AG09319 (cell line): ENCODE measurements at regions not wholly inside any gene's neighbourhood (a gene's known extent, or its start where the extent isn't known, plus 50 kb on each side); places are given as distances from the start of the nearest gene placed in this dataset.
A peak's percentile ranks its signal among the peaks of the same experiment; 100 is the strongest.

Source experiments
- DNase-seq: peaks from one replicate; pipeline ENCODE4 v3.0.0-alpha.2; 2010; ENCODE audit warnings: low read depth; ENCODE audit errors: extremely low read depth
- CTCF ChIP-seq: IDR thresholded peaks from 2 replicates; pipeline ENCODE4 v1.5.1; 2011; ENCODE audit warnings: low read depth, mild to moderate bottlenecking, inconsistent platforms, low read length, moderate library complexity

- TF ChIP-seq CTCF = no peak
- no peak for DNase-seq
Observed at GRCh38 chr5:68431601-68432337, 216.2 kb downstream of the PIK3R1 start.

GRCh38 chr5:68432682-68433081, 217.1 kb downstream of the PIK3R1 start:
- no peak for TF ChIP-seq CTCF
- DNase-seq = no peak

DNA sequence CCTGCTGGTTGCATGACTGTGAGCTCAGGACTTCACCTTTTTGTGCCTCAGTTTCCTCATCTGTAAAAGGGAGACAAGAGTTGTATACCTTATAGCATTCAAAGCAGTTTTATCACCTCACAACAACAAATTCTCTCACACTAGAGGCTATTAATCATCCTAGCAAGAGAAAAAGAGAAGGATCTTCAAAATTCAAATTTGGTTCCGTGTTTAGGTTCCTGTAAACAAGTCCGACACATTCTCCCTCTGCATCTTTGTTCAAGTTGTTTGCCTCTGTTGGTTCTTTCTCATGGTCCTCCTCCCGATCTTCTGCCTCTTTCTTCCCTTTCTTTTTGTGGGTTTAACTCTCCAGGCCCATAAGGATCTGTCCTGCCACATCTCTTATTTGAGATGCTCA, 218.0 kb downstream of the PIK3R1 start:
- no peak for DNase-seq

DNA sequence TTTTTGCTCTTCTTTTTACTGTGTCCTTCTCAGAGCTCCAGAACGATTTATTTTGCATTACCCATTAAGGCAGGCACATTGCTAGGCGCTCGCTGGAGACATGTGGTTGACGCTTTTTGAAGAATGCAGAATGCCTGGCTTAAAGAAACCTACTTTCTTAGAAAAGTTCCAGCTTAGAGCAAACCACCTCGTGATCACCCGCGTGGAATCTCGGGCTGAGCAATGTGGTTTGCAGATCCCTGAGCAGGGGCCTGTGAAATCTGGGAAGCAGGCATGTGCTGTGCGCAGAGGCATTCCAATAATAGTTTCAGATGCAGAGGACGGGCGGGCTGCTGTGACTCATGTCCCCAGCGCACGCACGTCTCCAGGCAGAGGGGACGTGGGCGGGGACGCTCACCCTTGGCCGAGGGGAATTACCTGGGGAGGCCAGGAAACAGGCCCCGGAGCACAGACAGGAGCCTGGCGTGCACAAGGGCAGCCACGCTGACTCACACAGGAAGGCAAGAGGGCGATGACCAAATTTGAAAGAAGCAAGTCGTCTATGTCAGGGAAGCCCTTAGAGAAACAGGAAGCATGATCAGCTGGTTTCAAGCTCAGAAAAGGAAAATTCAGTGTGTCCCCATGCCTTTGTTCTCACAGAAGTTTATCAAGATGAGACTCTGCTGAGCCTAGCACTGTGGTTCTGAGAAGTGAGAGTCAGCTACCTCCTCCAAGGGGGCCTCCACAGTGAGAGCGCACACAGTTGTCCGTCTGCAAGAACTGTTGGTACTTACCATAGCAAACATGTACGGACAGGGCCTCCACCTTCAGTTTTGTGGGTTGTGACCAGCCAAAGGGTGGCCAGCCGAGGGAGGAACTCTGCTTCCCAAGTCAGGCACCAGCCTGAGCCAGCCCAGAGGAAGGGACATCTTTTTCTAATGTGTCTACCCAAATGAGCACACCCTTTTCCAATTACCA, 218.6 kb downstream of the PIK3R1 start:
- no peak for TF ChIP-seq CTCF
- peak; percentile 78 for DNase-seq

More for the DNA sequence above, 218.0 kb downstream of the PIK3R1 start:
- TF ChIP-seq CTCF = no peak

DNA sequence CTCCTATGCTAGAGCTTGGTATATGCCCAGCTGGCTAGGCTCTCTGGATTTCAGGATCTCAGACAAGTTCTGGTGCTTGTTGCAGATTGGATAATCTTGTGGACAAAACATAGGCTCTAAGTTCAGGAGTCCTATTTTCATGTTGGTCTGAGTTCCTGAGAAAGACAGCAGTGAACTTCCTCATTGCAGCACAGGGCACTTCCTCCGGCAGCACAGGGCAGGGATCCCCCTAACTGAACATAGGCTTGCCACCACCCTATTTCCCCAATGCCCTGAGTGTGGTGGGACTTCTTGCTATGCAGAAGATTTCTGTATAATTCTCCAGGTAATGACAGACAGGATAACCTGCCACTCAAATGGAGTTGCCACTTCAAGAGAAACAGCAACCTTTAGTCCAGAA, 220.1 kb downstream of the PIK3R1 start:
- no peak for DNase-seq
- no peak for TF ChIP-seq CTCF

GRCh38 chr5:68436686-68437520, 221.3 kb downstream of the PIK3R1 start:
- TF ChIP-seq CTCF = no peak
- DNase-seq = no peak
